PC-9 (cell line): ENCODE measurements at regions not wholly inside any gene's neighbourhood (a gene's known extent, or its start where the extent isn't known, plus 50 kb on each side); places are given as distances from the start of the nearest gene placed in this dataset.

Experiments used
- EZH2 ChIP-seq: fragments of 200-600 bp; sonication (generic); IDR thresholded peaks from 2 replicates; pipeline ENCODE4 v1.8.0; 2017; ENCODE audit warnings: antibody characterized with exemption, low read depth
- TF ChIP-seq, protein P1 (sequence below): fragments of 200-600 bp; sonication (generic); conservative IDR thresholded peaks from 2 replicates; pipeline ENCODE4 v1.6.1; 2017; ENCODE audit warnings: mixed run types, antibody characterized with exemption, mild to moderate bottlenecking, moderate library complexity

DNA sequence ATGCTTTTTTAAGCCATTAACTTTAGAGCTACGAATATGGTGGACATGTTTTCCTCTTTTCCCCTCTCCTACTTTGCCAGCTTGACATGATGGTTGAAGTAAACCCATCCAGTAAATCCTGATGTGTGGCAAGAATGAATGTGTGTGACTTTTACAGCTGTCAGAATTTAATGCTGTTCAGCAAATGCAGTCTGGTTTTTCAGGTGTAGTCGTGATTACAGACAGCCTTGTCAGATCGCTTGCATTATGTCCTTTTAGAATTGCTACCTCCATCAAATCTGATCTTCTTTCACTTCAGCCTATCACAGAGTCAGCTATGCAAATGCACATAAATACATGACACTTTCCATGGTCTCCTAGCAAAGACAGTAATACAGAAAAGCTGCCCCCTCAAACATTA, 278.5 kb downstream of the FBXO15 start:
- TF ChIP-seq, protein P1, sequence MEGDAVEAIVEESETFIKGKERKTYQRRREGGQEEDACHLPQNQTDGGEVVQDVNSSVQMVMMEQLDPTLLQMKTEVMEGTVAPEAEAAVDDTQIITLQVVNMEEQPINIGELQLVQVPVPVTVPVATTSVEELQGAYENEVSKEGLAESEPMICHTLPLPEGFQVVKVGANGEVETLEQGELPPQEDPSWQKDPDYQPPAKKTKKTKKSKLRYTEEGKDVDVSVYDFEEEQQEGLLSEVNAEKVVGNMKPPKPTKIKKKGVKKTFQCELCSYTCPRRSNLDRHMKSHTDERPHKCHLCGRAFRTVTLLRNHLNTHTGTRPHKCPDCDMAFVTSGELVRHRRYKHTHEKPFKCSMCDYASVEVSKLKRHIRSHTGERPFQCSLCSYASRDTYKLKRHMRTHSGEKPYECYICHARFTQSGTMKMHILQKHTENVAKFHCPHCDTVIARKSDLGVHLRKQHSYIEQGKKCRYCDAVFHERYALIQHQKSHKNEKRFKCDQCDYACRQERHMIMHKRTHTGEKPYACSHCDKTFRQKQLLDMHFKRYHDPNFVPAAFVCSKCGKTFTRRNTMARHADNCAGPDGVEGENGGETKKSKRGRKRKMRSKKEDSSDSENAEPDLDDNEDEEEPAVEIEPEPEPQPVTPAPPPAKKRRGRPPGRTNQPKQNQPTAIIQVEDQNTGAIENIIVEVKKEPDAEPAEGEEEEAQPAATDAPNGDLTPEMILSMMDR, result no peak
- TF ChIP-seq EZH2, result no peak
